ENCODE measurements at regions not wholly inside any gene's neighbourhood (a gene's known extent, or its start where the extent isn't known, plus 50 kb on each side); places are given as distances from the start of the nearest gene placed in this dataset.

GRCh38 chr18:70426818-70427217 lies 138.0 kb downstream of the SOCS6 start:
- TF ChIP-seq, protein P1, sequence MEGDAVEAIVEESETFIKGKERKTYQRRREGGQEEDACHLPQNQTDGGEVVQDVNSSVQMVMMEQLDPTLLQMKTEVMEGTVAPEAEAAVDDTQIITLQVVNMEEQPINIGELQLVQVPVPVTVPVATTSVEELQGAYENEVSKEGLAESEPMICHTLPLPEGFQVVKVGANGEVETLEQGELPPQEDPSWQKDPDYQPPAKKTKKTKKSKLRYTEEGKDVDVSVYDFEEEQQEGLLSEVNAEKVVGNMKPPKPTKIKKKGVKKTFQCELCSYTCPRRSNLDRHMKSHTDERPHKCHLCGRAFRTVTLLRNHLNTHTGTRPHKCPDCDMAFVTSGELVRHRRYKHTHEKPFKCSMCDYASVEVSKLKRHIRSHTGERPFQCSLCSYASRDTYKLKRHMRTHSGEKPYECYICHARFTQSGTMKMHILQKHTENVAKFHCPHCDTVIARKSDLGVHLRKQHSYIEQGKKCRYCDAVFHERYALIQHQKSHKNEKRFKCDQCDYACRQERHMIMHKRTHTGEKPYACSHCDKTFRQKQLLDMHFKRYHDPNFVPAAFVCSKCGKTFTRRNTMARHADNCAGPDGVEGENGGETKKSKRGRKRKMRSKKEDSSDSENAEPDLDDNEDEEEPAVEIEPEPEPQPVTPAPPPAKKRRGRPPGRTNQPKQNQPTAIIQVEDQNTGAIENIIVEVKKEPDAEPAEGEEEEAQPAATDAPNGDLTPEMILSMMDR (IDR thresholded peaks at IDR 0.05; ENCODE audit: low read depth, low read length, missing control alignments) = no peak
- in situ Hi-C loops (cut with HindIII; ENCODE audit: low pct_ligation_motif_present, low sequenced_read_pairs) = loop anchor here (25.0 kb wide), 1 partner anchor 215 kb away; the partner anchor contains the start of gene RTTN
- Histone ChIP-seq H3K27me3 (replicated peaks) (no peaks in the 10 kb centered on the region), H3K4me3 (ENCODE audit: low read depth, low read length) (no peak overlapping the region), H3K36me3 (replicated peaks) (no peaks in the 10 kb centered on the region), H3K27ac (no peak overlapping the region)
- DNase-seq = no peak

DNA sequence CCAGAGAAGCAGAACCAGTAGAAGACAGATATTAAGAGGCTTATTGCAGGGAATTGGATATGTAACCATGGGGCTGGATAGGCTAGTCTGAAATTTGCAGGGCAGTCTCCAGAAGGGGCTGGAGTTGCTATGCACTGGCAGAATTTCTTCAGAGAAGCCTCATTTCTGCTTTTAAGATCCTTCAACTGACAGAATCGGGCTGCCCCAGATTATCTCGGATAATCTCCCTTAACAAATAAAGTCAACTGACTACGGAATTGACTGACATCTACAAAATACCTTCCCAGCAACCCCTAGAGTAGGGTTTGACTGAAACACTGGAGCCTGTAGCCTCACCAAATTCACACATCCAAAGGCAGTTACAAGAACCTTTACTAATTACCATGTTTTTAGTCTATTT lies 136.4 kb downstream of the SOCS6 start:
- H3K27me3 ChIP-seq (replicated peaks) = no peaks in the 10 kb centered on the region
- in situ Hi-C loops (cut with HindIII; ENCODE audit: low pct_ligation_motif_present, low sequenced_read_pairs) = loop anchor here (25.0 kb wide), 1 partner anchor 213 kb away; the partner anchor contains the start of gene RTTN

GRCh38 chr18:70423988-70424387 lies 135.1 kb downstream of the SOCS6 start:
- TF ChIP-seq, protein P1 (IDR thresholded peaks at IDR 0.05; ENCODE audit: low read depth, low read length, missing control alignments) = no peak
- no peak overlapping the region for H3K27ac ChIP-seq
- H3K27me3 ChIP-seq (replicated peaks) = no peaks in the 10 kb centered on the region
- DNase-seq = no peak
- H3K36me3 ChIP-seq (replicated peaks) = no peaks in the 10 kb centered on the region
- in situ Hi-C loops (cut with HindIII; ENCODE audit: low pct_ligation_motif_present, low sequenced_read_pairs) = no loop called here
- H3K4me3 ChIP-seq (ENCODE audit: low read depth, low read length) = no peak overlapping the region

More for the DNA sequence above, 136.4 kb downstream of the SOCS6 start:
- TF ChIP-seq, protein P1 (IDR thresholded peaks at IDR 0.05; ENCODE audit: low read depth, low read length, missing control alignments) = no peak
- Histone ChIP-seq H3K4me3 (ENCODE audit: low read depth, low read length) (no peak overlapping the region), H3K36me3 (replicated peaks) (no peaks in the 10 kb centered on the region), H3K27ac (no peak overlapping the region)
- no peak for DNase-seq

GRCh38 chr18:70423120-70423519 lies 134.3 kb downstream of the SOCS6 start:
- Histone ChIP-seq H3K27me3 (replicated peaks) (no peaks in the 10 kb centered on the region), H3K27ac (no peak overlapping the region), H3K36me3 (replicated peaks) (no peaks in the 10 kb centered on the region), H3K4me3 (ENCODE audit: low read depth, low read length) (no peak overlapping the region)
- DNase-seq = no peak
- in situ Hi-C loops (cut with HindIII; ENCODE audit: low pct_ligation_motif_present, low sequenced_read_pairs) = no loop called here
- TF ChIP-seq, protein P1 (IDR thresholded peaks at IDR 0.05; ENCODE audit: low read depth, low read length, missing control alignments) = no peak

DNA sequence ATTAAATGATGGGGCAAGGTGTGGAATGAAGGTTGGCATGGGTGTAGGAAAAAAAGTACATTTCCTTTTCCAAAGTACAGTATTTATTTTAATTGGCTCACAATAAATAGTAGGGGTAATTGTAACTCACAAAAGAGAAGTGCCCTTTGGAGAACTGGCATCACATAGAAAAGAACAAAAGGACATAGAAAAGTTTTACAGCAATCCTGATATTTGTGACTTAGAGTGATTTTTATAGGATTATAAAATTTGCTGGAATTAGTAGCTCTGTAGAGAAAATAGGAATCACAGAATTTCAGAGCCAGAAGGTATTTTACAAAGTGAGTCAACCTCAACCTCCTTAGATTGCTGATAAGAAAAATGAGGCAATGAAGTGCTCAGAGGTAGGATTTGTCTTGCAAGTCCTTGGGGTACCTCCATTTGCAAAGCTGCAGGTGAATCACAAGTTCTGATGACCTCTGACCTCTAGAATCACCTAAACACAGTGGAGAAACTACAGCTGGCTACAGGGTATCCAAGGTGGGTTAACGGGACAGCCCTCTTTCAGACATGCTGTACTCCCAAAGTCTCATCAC lies 133.6 kb downstream of the SOCS6 start:
- Histone ChIP-seq H3K36me3 (replicated peaks) (no peaks in the 10 kb centered on the region), H3K27ac (peak overlapping the region; percentile 39), H3K27me3 (replicated peaks) (no peaks in the 10 kb centered on the region), H3K4me3 (ENCODE audit: low read depth, low read length) (no peak overlapping the region)
- TF ChIP-seq, protein P1 (IDR thresholded peaks at IDR 0.05; ENCODE audit: low read depth, low read length, missing control alignments) = no peak
- DNase-seq = no peak
- in situ Hi-C loops (cut with HindIII; ENCODE audit: low pct_ligation_motif_present, low sequenced_read_pairs) = no loop called here

Measured in brain microvascular endothelial cell (primary cell).